ENCODE measurements at regions not wholly inside any gene's neighbourhood (a gene's known extent, or its start where the extent isn't known, plus 50 kb on each side); places are given as distances from the start of the nearest gene placed in this dataset.

DNA sequence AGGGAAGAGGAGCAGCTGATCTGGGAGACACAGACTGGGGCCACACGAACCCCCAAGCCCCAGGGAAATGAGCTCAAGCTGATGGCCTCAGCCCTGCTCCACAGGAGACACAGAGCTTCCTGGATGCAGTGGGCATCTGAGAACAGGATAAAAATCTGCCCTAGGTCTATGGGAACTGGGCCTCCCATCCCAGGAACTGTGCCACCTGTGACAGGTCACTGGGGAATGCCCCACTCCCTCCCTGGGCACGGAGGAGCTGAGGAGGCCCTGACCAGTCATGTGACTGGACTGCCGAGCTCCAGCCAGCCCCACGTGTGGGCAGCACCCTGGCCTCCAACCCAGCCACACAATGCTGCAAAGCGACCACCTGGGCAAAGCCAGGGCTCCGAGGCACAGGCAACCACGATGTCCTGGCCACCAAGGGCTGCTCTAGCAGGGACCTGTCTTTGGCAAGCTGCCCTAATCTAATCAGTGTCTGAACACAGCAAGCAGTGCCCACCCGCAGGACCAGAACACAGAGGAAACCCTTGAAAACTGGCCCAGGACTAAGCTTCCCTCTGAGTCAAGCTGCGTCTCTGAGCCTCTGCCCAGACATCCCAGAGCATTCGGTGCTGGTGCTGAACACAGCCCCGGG lies 57.8 kb upstream of the ID2 start:
- H3K4me3 Mint-ChIP-seq: no peak overlapping the region
- H3K36me3 ChIP-seq (replicated peaks in 1 of 2; ENCODE audit: control insufficient read depth in 1 of 2, insufficient read depth in 2 of 2, low read length in 2 of 2): no peaks in the 10 kb centered on the region
- TF ChIP-seq, protein P1, sequence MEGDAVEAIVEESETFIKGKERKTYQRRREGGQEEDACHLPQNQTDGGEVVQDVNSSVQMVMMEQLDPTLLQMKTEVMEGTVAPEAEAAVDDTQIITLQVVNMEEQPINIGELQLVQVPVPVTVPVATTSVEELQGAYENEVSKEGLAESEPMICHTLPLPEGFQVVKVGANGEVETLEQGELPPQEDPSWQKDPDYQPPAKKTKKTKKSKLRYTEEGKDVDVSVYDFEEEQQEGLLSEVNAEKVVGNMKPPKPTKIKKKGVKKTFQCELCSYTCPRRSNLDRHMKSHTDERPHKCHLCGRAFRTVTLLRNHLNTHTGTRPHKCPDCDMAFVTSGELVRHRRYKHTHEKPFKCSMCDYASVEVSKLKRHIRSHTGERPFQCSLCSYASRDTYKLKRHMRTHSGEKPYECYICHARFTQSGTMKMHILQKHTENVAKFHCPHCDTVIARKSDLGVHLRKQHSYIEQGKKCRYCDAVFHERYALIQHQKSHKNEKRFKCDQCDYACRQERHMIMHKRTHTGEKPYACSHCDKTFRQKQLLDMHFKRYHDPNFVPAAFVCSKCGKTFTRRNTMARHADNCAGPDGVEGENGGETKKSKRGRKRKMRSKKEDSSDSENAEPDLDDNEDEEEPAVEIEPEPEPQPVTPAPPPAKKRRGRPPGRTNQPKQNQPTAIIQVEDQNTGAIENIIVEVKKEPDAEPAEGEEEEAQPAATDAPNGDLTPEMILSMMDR (IDR thresholded peaks at IDR 0.05): no peak
- intact Hi-C loops (cut with micrococcal nuclease): loop anchor here in 1 of 2 donors (10.0 kb wide), 1 partner anchor 1361 kb away; no protein-coding TSS in a partner anchor
- H3K9me3 ChIP-seq (replicated peaks in 1 of 2; ENCODE audit: control insufficient read depth in 1 of 2, insufficient read depth in 1 of 2, low read length in 2 of 2): no peaks in the 10 kb centered on the region
- H3K4me3 ChIP-seq (replicated peaks in 1 of 3; ENCODE audit: low read depth in 2 of 3, low read length in 3 of 3): no peak overlapping the region
- H3K36me3 Mint-ChIP-seq: no peaks in the 10 kb centered on the region
- no peaks in the 10 kb centered on the region for H3K4me1 ChIP-seq (ENCODE audit: control insufficient read depth in 1 of 2, insufficient read depth in 2 of 2, low read length in 2 of 2)
- no peak overlapping the region for H3K27ac ChIP-seq (ENCODE audit: low read depth in 1 of 2, low read length in 2 of 2)
- no peaks in the 10 kb centered on the region for H3K79me2 ChIP-seq (ENCODE audit: insufficient read depth, low read length)
- H3K4me2 ChIP-seq (replicated peaks; ENCODE audit: extremely low read depth, low read length, poor library complexity, severe bottlenecking): no peak overlapping the region
- H3K27ac Mint-ChIP-seq: no peak overlapping the region
- no peak for DNase-seq
- H4K20me1 ChIP-seq (ENCODE audit: insufficient read depth, low read length): no peaks in the 10 kb centered on the region
- no peak overlapping the region for H2AFZ ChIP-seq (ENCODE audit: insufficient read depth, low read depth, low read length, poor library complexity, severe bottlenecking)
- H3K27me3 Mint-ChIP-seq (ENCODE audit: low read depth in 3 of 3): peaks cover 4 to 18% (median 16%) of the 10 kb centered on the region in 3 donors
- no peak overlapping the region for H3K9ac ChIP-seq (ENCODE audit: insufficient read depth, low read length, poor library complexity, severe bottlenecking)
- H3K9me3 Mint-ChIP-seq: no peaks in the 10 kb centered on the region
- 88% methylated on average over 11 of the region's 11 CpGs for WGBS (ENCODE audit: insufficient coverage)
- peaks cover 16% of the 10 kb centered on the region for H3K4me1 Mint-ChIP-seq
- no peaks in the 10 kb centered on the region for H3K27me3 ChIP-seq (ENCODE audit: control insufficient read depth in 2 of 2, insufficient read depth in 2 of 2, low read length in 2 of 2)

DNA sequence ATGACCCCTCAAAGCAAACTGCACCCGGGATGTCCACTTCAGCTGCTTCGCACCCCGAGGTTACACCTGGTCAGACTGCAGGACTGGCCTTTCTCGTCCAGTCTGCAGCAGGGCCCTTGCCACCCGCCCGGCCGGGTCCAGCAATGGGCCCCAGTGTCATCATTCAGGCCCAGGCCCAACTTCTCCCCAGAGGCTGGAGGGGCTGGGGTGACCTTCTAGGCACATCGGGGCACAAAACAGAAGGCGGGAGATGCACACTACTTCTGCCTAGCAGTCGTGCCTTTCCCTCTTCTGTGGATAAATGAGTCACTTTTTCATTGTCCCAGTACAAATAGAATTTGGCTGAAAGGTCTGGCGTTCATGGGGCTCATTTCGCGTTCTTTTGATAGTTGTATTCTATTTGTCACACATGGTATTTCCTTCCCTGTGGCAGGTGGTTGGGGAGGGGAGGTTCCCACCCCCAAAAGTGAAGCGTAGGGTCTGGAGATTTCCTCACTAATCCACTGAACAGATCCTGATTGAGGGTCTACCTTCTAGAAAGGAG lies 56.9 kb upstream of the ID2 start:
- peaks cover 4 to 18% (median 15%) of the 10 kb centered on the region in 3 donors for H3K27me3 Mint-ChIP-seq (ENCODE audit: low read depth in 3 of 3)
- Histone ChIP-seq H3K27ac (ENCODE audit: low read depth in 1 of 2, low read length in 2 of 2) (no peak overlapping the region), H3K9me3 (replicated peaks in 1 of 2; ENCODE audit: control insufficient read depth in 1 of 2, insufficient read depth in 1 of 2, low read length in 2 of 2) (no peaks in the 10 kb centered on the region), H3K4me2 (replicated peaks; ENCODE audit: extremely low read depth, low read length, poor library complexity, severe bottlenecking) (no peak overlapping the region), H3K4me1 (ENCODE audit: control insufficient read depth in 1 of 2, insufficient read depth in 2 of 2, low read length in 2 of 2) (no peaks in the 10 kb centered on the region), H4K20me1 (ENCODE audit: insufficient read depth, low read length) (no peaks in the 10 kb centered on the region), H3K36me3 (replicated peaks in 1 of 2; ENCODE audit: control insufficient read depth in 1 of 2, insufficient read depth in 2 of 2, low read length in 2 of 2) (no peaks in the 10 kb centered on the region), H2AFZ (ENCODE audit: insufficient read depth, low read depth, low read length, poor library complexity, severe bottlenecking) (no peak overlapping the region), H3K79me2 (ENCODE audit: insufficient read depth, low read length) (no peaks in the 10 kb centered on the region), H3K4me3 (replicated peaks in 1 of 3; ENCODE audit: low read depth in 2 of 3, low read length in 3 of 3) (no peak overlapping the region), H3K9ac (ENCODE audit: insufficient read depth, low read length, poor library complexity, severe bottlenecking) (no peak overlapping the region), H3K27me3 (ENCODE audit: control insufficient read depth in 2 of 2, insufficient read depth in 2 of 2, low read length in 2 of 2) (no peaks in the 10 kb centered on the region)
- H3K9me3 Mint-ChIP-seq: no peaks in the 10 kb centered on the region
- TF ChIP-seq, protein P1 (IDR thresholded peaks at IDR 0.05): no peak
- DNase-seq: no peak
- intact Hi-C loops (cut with micrococcal nuclease): loop anchor here in 1 of 2 donors (10.0 kb wide), 1 partner anchor 1360 kb away; no protein-coding TSS in a partner anchor
- H3K27ac Mint-ChIP-seq: no peak overlapping the region
- peaks cover 16% of the 10 kb centered on the region for H3K4me1 Mint-ChIP-seq
- no peak overlapping the region for H3K4me3 Mint-ChIP-seq
- no peaks in the 10 kb centered on the region for H3K36me3 Mint-ChIP-seq
- WGBS (ENCODE audit: insufficient coverage): 89% methylated on average over 10 of the region's 14 CpGs

Measured in CD14-positive monocyte (primary cell).